GM18861 (cell line): ENCODE measurements at regions not wholly inside any gene's neighbourhood (a gene's known extent, or its start where the extent isn't known, plus 50 kb on each side); places are given as distances from the start of the nearest gene placed in this dataset.
"Not testable (repeated sequence)": the region's sequence is repeated elsewhere in the genome, so short reads cannot be mapped to it uniquely, and the experiment has no call there.

Source experiments
- ATAC-seq: cut with Tn5 transposase; IDR thresholded peaks from one replicate; pipeline ENCODE4 v1.9.1; 2021; ENCODE audit not compliant: unreplicated experiment

DNA sequence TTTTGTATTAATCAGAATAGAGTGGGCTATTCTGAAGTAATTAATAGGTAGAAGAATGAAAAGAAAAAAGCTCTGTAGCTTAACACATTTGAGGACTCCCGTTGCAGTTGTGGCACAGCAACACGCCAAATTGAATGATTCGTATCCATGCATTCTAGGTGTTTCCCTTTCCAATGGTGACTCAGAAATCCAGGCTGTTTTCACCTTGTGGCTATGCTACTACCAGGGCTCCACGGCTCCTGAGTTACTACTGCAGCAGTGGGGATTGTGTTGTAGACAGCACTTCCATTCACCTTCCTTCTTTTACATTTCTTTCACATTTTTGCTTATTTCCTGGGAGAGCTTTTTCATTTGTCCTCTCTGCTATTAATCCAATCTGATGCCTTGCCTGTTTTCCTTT lies 1616.4 kb downstream of the CDH8 start:
- ATAC-seq, result no peak

DNA sequence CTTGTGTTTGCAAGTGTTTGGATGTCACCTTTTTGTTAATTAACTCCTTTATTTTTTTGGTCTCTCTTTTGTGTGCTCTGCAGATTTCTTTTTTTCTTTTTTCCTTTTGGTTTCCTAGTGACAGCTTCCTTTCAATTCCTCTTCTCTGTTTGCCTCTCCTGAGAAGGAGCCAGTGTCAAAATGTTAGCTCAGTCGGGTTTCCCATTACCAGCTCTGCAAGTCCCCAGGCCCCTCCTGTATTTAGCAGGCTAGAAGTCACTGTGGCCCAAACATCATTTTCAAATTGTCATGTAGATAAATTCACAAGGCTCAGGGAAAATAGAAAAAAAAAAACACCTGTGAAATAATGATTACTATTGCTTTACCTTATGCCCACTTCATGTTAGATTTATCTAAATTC lies 1621.6 kb downstream of the CDH8 start:
- ATAC-seq, result no peak

DNA sequence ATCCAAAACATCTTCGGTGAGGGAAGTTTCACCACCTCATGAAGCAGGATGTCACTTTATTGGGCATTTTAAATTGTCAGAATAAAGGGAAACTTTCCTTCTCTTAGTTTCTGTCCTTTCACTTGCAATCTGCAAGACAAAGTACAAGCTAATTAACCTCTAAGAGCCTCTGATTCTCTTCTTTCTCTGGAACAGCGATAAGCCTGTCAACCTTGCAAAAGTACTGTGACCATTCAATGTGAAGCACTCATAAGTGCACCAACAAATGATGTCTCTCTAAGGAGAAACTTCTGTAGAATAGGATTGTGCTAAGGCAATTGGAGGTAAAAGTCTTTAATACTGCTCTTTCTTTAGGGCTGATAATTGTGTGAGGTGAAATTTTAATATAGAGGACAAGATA lies 1622.3 kb downstream of the CDH8 start:
- ATAC-seq, result no peak

DNA sequence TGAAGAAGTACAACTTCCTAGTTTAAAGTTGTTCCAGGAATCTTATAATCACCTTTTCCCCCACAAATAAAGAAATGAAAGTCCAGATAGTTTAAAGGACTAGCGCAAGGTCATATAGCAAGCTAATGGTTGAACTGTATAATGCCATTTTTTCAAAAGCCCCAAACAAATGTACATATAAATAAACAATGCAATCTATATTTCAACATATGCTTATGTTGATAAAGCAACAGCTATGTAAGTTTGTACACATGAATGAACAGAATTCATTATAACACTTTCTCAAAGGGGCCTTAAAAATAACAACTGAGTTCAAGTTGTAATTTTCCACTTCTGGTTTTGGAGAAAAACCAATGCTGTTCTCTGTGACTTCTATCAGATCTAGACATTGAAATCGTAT lies 1628.6 kb downstream of the CDH8 start:
- ATAC-seq, result no peak

DNA sequence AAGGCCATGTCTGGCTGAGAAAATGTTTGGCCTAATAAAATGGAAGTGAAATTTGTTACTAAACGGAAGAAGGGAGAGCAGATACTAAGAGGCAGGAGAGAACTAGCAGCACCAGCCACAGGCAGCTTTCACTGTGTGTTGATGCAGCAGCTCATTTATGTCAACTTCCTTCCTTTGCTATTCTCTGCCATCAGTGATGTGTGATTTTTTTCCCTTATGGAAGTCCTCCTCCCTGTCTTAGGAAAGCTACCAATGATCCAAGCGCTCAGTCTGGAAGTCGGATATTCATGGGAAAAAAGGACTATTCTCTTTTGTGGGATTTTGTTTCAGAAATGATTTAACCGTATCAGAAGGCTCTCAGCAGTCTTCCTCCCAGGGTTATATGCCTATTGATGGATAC lies 1629.2 kb downstream of the CDH8 start:
- no peak for ATAC-seq

DNA sequence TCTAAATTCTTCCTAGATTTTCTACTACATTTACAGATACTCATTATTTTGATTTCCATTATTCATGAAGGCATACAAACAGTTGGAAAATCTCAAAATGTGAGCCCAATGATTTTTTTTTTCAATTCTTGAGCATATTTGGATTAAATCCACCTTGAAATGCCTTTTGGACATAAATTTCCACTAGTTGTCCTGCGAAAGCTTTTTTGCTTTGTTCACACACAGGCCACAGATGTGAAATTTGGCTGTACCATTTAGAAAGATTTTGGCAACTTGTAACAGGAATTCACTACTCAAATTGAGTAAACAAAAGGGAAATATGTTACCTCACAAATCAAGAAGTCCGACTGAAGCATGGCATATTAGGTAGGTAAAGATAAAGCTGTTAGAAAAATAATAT lies 1631.0 kb downstream of the CDH8 start:
- no peak for ATAC-seq

DNA sequence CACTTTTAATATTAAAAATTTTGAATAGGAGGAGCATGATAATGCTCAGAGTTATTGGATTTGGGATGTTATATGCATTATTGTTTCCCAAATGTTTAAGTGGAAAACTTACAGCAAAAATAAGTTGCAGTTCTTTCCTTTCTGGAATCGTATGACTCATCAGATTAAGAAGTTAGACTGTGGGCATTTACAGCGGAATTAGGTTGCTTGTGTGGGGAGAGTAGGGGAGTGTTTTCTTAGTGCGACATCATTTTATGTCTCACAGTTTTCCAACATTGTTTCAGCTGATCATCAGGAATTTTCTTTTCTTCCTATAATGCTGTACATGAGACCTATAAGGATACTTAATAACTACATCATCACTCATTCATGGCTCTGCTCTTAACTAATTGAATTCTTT lies 1631.8 kb downstream of the CDH8 start:
- no peak for ATAC-seq

DNA sequence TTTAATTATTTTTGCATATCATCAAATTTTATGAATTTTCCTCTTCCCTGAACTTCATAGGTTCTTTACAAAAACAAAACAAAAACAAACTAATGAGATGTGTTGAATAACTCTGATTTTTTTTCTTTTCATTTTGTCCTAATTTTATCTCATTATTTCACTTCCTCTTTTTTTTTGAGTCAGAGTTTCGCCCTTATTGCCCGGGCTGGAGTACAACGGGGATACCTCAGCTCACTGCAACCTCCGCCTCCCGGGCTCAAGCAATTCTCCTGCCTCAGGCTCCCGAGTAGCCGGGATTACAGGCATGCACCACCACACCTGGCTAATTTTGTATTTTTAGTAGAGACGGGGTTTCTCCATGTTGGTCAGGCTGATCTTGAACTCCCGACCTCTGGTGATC lies 1633.3 kb downstream of the CDH8 start:
- ATAC-seq, result peak; percentile 76

DNA sequence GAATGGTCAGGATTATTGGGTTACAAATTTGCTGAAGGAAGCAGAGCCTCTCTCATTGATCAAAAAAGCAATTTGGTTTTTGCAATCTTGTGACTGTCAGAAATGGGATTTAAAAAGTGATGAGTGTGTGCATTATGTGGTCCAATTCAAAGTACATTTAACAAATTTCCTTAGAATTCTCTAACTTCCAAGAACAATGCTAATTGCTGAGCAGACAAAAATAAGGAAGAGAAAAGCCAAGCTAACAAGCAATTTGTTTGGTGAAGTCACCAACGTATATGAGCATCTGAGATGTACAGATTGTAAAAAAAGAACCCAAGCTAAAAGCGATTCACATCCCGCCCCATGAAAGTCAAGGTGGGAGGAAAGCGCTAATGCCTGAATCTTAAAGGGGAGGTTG lies 1643.9 kb downstream of the CDH8 start:
- no peak for ATAC-seq

DNA sequence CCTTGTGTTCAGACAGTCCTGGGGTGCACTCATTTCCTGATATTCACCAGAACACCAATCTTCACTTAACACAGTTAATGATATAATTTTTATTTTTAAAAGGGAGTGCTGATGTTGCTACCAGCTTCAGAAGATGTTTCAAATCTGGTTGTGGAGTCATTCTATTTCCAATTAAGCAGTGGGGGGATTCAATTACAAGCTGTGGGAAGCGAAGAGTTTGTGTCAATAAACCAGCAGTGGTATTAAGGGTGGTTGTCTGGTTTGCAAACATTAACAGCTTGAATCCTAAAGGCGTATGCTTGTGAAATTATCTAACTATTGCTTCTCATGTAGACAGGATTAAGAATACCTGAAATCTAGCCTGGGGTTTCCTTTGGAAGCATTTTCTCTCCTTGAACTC lies 1637.5 kb upstream of the GOT2 start:
- no peak for ATAC-seq

DNA sequence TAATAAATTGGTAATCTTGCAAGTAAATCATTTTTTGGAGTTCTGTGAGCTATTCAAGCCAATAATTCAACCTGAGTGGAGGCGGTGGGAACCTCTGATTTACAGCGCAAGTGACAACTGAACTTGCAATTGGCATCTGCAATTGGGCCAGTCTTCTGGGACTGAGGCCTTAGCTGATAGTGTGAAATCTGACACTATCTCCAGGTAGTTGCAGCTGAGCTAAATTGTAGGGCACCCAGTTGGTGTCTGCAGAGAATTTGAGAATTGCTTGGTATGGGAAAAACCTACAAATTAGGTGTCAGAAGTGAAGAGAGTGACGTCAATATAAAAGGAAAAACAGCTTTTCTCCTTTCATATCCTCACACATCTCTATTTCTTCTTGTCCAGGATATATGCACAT lies 1633.6 kb upstream of the GOT2 start:
- no peak for ATAC-seq

DNA sequence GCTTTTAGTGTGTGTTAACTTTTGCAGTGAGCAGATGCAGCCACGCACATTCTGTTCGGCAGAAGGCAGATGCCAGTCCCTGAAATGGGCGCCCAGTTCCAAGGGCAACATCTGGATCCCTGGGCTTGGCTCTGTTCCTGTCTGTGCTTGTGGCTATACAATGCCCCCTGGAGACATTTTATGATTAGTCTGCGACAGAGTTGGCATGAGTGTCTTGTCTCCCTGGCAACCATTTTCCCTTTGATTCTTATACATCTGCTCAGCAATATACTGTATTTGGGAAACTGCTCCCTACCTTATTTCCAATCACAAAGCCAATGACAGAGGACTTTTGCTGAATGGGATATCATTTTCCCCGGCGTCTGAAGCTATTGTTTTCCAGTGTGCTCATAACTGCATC lies 1629.5 kb upstream of the GOT2 start:
- no peak for ATAC-seq

DNA sequence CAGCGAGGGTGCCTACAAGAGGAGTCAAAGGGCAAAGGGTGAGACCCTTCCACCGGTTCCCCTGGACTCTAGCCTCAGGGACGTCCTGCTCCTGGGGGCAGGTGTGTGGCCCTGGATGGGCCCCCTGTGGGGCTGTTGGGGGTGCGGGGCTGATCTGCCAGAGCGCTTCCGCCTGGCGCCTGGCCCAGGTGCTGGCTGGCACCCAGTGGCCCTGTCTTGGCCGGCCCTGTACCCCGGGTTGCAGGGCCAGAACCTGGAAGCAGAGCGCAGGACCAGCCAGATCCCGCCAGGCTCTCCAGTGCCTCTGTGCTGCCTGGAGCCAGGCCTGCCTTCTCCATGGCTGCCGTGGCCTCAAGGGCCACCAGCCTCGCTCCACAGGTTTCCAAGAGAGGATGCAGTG lies 1625.8 kb upstream of the GOT2 start:
- not testable (repeated sequence) for ATAC-seq

DNA sequence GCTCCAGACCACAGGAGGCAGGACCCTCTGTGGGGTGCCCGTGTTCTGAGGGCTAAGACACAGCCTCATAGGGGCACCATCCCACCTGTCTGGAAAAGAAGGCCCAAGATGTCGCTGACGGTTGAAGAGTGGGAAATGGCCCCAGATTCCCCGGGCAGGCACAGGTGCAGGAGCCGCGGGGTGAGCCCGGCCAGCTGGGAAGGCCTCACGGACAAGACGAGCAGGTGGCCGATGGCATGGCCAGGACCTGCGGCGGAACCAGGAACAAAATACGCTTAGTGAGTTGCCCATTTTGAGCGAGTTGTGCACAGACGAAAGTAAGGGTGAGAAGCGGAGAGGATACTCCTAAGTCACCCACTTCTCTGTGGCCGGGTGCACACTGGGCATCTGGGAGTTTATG lies 1625.3 kb upstream of the GOT2 start:
- ATAC-seq, result not testable (repeated sequence)

DNA sequence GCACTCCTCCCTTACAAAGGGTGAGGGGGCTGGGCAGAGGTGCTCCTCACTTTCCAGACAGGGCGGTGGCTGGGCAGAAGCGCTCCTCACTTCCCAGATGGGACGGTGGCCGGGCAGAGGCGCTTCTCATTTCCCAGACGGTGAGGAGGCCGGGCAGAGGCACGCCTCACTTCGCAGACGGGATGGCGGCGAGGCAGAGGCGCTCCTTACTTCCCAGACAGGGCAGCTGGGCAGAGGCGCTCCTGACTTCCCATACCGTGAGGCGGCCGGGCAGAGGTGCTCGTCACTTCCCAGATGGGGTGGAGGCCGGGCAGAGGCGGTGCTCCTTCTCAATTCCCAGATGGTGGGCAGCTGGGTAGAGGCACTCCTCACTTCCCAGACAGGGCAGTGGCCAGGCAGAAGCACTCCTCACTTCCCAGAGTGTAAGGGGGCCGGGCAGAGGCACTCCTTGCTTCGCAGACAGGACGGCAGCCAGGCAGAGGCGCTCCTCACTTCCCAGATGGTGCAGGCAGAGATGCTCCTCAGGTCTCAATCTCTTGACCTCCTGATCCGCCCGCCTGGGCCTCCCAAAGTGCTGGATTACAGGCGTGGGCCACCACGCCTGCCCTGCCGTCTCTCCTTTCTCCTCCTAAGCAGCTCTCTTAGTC lies 1623.9 kb upstream of the GOT2 start:
- ATAC-seq, result not testable (repeated sequence)

DNA sequence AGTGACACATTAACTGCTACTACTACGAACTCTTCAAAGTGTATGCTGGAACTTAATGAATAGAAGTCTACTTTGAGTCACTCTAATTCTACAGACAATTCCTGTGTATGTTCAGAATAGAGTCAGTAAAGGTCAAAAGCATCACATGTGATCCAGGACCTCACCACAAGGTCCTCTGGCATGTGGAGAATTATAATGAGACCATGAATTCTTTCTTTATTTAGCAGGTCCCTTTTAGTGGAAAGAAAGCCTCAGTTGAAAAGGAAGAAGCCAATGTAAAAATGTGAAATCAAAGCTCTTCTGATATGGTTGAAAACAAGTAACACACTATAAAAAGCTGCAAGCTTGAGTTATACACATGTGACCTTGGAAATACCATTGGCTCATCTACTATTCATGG lies 1612.1 kb upstream of the GOT2 start:
- ATAC-seq, result no peak

DNA sequence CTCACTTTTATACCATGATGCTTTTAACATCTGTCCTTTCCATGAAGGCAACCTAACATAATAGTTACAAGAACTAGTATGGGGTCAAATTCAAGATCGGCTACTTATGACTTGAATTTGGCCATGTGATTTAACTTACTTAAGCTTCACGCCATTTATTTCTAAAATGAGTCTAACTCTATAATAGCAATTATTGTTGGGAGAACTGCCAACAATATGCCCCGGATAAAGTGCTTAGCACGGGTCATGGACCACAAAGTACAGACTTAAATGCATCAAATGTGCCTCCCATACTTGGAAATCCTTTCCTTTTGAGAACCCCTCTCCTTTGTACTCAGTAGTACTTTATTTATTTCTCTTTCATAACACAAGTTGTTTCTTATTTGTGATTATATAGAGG lies 1603.6 kb upstream of the GOT2 start:
- ATAC-seq, result no peak

DNA sequence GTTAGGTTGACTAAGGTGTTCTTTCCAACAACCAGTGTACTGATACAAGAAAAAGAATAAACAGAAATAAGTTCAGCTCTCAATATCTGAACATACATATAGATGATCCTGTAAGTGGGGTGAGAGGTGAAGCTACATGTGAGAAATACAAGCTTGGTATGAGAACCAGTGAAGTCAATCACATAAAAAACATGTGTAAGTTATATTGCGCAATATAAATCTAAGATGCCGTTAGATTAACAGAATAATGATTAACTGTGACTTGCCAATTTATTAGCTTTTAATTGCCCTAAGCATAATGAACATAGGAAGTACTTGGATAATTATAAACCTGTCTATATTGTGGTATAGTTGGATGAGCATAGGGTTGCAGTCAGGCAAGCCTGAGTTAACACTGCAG lies 1597.1 kb upstream of the GOT2 start:
- ATAC-seq, result no peak

DNA sequence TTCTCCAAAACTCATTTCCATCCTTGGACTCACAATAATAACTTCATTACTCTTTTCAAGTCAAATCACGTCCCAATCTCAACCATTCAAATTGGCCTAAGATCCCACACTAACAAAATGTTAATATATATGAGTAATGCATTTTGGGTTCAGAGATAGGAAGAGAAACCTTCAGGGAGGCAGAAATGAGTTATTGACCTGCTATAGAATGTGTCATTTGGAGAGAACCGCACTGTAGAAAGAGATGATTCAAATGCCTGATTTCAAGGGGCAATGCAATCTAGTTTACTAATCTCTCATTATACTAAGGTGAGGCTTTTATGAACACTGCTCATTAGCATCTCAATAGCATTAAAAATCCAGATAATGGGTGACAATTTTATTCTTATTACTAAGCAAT lies 1595.0 kb upstream of the GOT2 start:
- ATAC-seq, result no peak

DNA sequence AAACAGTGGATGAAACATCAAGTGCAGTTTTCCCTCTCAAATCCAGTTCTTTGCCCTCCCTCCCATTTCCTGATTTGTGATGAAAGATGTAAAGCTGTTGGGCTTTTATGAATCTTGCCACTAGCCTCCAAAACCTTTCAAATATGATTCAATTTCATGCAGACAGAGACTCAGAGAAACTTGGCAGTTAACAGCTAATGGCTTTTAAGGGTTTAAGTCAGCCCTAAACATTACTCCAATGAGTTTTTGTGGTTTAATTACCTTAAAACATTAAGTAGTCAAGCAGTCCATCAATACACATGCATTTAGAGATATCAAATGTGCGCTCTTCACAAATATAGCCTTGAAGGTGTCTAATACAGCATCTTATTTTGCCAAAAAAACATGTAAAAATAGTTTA lies 1594.0 kb upstream of the GOT2 start:
- ATAC-seq, result no peak

DNA sequence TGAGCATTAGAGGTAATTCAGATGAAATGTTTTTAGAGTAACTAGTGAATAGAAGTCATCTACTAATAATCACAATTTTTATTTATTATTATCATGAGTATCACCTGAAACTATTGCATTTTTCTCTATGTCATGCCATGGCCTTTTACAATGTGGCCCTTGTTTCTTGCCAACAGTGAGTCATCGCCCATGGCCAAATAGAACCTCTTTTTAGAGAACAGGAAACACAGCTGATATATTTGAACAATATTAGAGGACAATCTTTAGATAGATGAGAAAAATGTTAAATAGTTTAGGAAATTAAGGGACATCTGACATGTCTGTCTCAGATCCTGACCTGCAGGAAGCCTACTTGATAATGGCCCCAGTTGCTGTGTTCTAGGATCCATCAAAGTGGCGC lies 1584.4 kb upstream of the GOT2 start:
- no peak for ATAC-seq

DNA sequence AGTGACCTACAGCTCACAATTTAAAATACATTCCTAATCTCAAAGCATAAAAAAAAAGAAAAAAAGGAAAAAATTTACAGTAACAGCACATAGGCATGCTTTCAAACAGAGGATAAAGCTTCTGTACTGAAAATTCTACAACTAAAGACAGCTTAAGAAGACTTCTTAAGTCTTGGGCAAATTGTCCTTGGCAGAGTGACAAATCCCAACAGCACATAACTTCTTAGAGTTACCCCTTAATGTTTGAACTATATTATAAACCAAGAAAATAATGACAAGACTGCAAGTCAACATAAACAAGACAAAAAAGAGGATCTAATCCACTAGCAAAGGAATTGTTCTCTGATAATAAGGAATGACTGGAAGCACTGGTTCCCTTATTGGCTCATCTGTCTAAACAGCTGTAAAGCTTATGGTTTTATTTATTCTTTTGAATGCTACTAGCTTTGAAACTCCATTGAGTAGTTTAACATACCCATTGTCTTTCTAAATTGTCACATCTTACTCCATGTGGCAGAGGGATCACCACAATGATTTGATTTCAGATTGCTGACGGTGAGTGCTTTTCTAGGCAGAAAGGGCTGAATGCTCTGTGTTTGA lies 1576.8 kb upstream of the GOT2 start:
- no peak for ATAC-seq

DNA sequence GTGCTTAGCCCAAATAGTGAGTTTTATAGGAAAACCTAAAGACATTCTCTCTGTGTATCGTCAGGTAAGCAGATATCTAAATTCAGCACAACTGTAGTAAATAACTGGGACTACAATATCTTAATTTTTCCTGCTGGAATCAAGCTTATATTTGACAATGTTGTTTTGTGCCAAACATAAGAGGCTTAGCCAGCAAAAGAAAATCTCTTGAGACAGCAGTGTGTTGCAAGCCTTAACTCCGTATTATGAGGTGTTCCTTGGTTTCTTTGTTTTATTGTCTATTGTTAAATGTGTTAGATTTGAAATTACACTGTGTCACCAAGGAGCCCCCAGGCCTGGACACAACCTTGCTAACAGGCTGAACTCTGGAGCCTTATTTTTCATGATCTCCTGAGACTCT lies 1570.6 kb upstream of the GOT2 start:
- ATAC-seq, result no peak
